ENCODE measurements at regions not wholly inside any gene's neighbourhood (a gene's known extent, or its start where the extent isn't known, plus 50 kb on each side); places are given as distances from the start of the nearest gene placed in this dataset.

DNA sequence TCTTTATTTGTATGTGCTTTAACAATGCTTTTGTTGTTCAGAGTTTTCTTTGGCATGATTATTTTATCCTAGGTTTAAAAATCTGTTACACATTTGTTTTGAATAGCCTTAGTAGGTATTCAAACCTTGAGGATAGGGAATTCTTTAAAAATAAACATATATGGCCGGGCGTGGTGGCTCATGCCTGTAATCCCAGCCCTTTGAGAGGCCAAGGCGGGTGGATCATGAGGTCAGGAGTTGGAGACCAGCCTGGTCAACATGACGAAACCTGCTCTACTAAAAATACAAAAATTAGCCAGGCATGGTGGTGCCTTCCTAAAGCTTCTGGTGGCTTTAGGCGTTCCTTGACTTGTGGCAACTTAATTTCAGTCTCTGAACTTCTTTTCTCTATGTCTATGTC lies 743.3 kb upstream of the EPHA6 start:
- no peak for TF ChIP-seq POLR2A (IDR thresholded peaks at IDR 0.05)
- TF ChIP-seq, protein P1, sequence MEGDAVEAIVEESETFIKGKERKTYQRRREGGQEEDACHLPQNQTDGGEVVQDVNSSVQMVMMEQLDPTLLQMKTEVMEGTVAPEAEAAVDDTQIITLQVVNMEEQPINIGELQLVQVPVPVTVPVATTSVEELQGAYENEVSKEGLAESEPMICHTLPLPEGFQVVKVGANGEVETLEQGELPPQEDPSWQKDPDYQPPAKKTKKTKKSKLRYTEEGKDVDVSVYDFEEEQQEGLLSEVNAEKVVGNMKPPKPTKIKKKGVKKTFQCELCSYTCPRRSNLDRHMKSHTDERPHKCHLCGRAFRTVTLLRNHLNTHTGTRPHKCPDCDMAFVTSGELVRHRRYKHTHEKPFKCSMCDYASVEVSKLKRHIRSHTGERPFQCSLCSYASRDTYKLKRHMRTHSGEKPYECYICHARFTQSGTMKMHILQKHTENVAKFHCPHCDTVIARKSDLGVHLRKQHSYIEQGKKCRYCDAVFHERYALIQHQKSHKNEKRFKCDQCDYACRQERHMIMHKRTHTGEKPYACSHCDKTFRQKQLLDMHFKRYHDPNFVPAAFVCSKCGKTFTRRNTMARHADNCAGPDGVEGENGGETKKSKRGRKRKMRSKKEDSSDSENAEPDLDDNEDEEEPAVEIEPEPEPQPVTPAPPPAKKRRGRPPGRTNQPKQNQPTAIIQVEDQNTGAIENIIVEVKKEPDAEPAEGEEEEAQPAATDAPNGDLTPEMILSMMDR (IDR thresholded peaks at IDR 0.05): no peak

Measured in body of pancreas (tissue), 4 donors.